ENCODE measurements at regions not wholly inside any gene's neighbourhood (a gene's known extent, or its start where the extent isn't known, plus 50 kb on each side); places are given as distances from the start of the nearest gene placed in this dataset.

- DNase-seq (ENCODE audit: low read depth), result no peak
These were observed 159.7 kb upstream of the SLC1A4 start for GRCh38 chr2:64829525-64829924.

GRCh38 chr2:64831134-64831976 lies 157.8 kb upstream of the SLC1A4 start:
- DNase-seq (ENCODE audit: low read depth), result peak; percentile 88

- DNase-seq (ENCODE audit: low read depth), result no peak
These were observed 157.2 kb upstream of the SLC1A4 start for GRCh38 chr2:64831977-64832328.

- no peak for DNase-seq (ENCODE audit: low read depth)
These were observed 156.3 kb upstream of the SLC1A4 start for GRCh38 chr2:64832936-64833335.

GRCh38 chr2:64836566-64836965 lies 152.6 kb upstream of the SLC1A4 start:
- DNase-seq (ENCODE audit: low read depth), result no peak

- DNase-seq (ENCODE audit: low read depth), result no peak
These were observed 152.0 kb upstream of the SLC1A4 start for GRCh38 chr2:64837116-64837731.

GRCh38 chr2:64837925-64838641 lies 151.1 kb upstream of the SLC1A4 start:
- no peak for DNase-seq (ENCODE audit: low read depth)

- no peak for DNase-seq (ENCODE audit: low read depth)
These were observed 150.4 kb upstream of the SLC1A4 start for GRCh38 chr2:64838817-64839216.

GRCh38 chr2:64839844-64840243 lies 149.4 kb upstream of the SLC1A4 start:
- DNase-seq (ENCODE audit: low read depth), result no peak

GRCh38 chr2:64840426-64840881 lies 148.7 kb upstream of the SLC1A4 start:
- no peak for DNase-seq (ENCODE audit: low read depth)

- no peak for DNase-seq (ENCODE audit: low read depth)
These were observed 147.7 kb upstream of the SLC1A4 start for GRCh38 chr2:64841461-64841860.

- no peak for DNase-seq (ENCODE audit: low read depth)
These were observed 147.2 kb upstream of the SLC1A4 start for GRCh38 chr2:64842030-64842429.

- no peak for DNase-seq (ENCODE audit: low read depth)
These were observed 145.1 kb upstream of the SLC1A4 start for GRCh38 chr2:64844087-64844486.

GRCh38 chr2:64845273-64845905 lies 143.8 kb upstream of the SLC1A4 start:
- DNase-seq (ENCODE audit: low read depth), result no peak

- no peak for DNase-seq (ENCODE audit: low read depth)
These were observed 143.0 kb upstream of the SLC1A4 start for GRCh38 chr2:64846177-64846576.

- DNase-seq (ENCODE audit: low read depth), result no peak
These were observed 141.3 kb upstream of the SLC1A4 start for GRCh38 chr2:64847930-64848329.

GRCh38 chr2:64848363-64848762 lies 140.8 kb upstream of the SLC1A4 start:
- DNase-seq (ENCODE audit: low read depth), result no peak

GRCh38 chr2:64848945-64849344 lies 140.3 kb upstream of the SLC1A4 start:
- DNase-seq (ENCODE audit: low read depth), result no peak

GRCh38 chr2:64850642-64851041 lies 138.6 kb upstream of the SLC1A4 start:
- no peak for DNase-seq (ENCODE audit: low read depth)

GRCh38 chr2:64852771-64853241 lies 136.4 kb upstream of the SLC1A4 start:
- DNase-seq (ENCODE audit: low read depth), result no peak

GRCh38 chr2:64853306-64853705 lies 135.9 kb upstream of the SLC1A4 start:
- no peak for DNase-seq (ENCODE audit: low read depth)

GRCh38 chr2:64853894-64854293 lies 135.3 kb upstream of the SLC1A4 start:
- DNase-seq (ENCODE audit: low read depth), result no peak

All from activated T-helper 9 cell treated with anti-CD3 and anti-CD28 coated beads, Interleukin-2, amount 50 U/mL, for 16 hours (primary cell).